Gastroesophageal sphincter (tissue), 3 donors: ENCODE measurements at regions not wholly inside any gene's neighbourhood (a gene's known extent, or its start where the extent isn't known, plus 50 kb on each side); places are given as distances from the start of the nearest gene placed in this dataset.

Source experiments
- EP300 ChIP-seq: sonication (generic); formaldehyde crosslinking; IDR thresholded peaks from one replicate; pipeline ENCODE4 v1.6.1; 2017; ENCODE audit warnings: antibody characterized with exemption, mild to moderate bottlenecking
- POLR2A ChIP-seq, 2 donors: fragments of 450-650 bp; IDR thresholded peaks; one replicate each; pipeline ENCODE4 v1.6.1; 2017; ENCODE audit warnings: antibody characterized with exemption in 2 of 2, mild to moderate bottlenecking in 2 of 2, moderate library complexity in 1 of 2
- POLR2AphosphoS5 ChIP-seq: sonication (generic); formaldehyde crosslinking; IDR thresholded peaks from one replicate; pipeline ENCODE4 v1.6.1; 2017; ENCODE audit warnings: antibody characterized with exemption
- TF ChIP-seq, protein P1 (sequence below), 4 experiments: fragments of 200-600 bp in 2 of 4; fragments of 450-650 bp in 2 of 4; sonication (generic) in 1 of 4; IDR thresholded peaks; one replicate each; pipeline ENCODE4 v1.5.1; 2017 to 2019; ENCODE audit warnings: antibody characterized with exemption in 4 of 4, mild to moderate bottlenecking in 2 of 4, moderate library complexity in 2 of 4

DNA sequence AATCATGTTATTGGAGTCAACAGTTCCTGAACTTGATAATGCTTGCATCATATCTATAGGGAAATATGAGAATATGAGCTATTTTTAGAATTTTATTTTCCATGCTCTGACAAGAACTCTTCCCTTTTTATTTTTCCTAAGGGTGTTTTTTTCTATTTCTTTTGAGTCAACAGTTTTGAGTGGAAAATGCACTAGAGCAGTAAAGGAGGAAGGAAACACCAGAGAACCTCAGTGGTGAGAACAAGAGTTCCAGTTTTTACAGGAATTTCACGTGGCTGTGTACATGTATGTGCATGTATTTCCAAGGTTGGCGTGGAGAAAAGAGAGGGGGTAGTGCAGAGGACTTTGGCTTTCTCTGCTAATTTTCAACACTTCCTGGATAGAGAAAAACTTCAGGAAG, 63.6 kb upstream of the TNFSF18 start:
- TF ChIP-seq POLR2A (IDR thresholded peaks at IDR 0.05) = no peak
- TF ChIP-seq EP300 = no peak
- TF ChIP-seq, protein P1, sequence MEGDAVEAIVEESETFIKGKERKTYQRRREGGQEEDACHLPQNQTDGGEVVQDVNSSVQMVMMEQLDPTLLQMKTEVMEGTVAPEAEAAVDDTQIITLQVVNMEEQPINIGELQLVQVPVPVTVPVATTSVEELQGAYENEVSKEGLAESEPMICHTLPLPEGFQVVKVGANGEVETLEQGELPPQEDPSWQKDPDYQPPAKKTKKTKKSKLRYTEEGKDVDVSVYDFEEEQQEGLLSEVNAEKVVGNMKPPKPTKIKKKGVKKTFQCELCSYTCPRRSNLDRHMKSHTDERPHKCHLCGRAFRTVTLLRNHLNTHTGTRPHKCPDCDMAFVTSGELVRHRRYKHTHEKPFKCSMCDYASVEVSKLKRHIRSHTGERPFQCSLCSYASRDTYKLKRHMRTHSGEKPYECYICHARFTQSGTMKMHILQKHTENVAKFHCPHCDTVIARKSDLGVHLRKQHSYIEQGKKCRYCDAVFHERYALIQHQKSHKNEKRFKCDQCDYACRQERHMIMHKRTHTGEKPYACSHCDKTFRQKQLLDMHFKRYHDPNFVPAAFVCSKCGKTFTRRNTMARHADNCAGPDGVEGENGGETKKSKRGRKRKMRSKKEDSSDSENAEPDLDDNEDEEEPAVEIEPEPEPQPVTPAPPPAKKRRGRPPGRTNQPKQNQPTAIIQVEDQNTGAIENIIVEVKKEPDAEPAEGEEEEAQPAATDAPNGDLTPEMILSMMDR (IDR thresholded peaks at IDR 0.05) = no peak
- TF ChIP-seq POLR2AphosphoS5 = no peak
